ENCODE measurements at regions not wholly inside any gene's neighbourhood (a gene's known extent, or its start where the extent isn't known, plus 50 kb on each side); places are given as distances from the start of the nearest gene placed in this dataset.

GRCh38 chr1:113216664-113217063, 143.7 kb downstream of the LRIG2 start:
- Histone ChIP-seq H3K14ac (ENCODE audit: insufficient read depth, low read length) (no peak overlapping the region), H3K79me1 (ENCODE audit: insufficient read depth, low read depth, low read length, poor library complexity, severe bottlenecking) (no peaks in the 10 kb centered on the region), H3K4me2 (ENCODE audit: insufficient read depth, insufficient read length, low read length) (no peak overlapping the region), H3K56ac (ENCODE audit: insufficient read length, low read depth, low read length) (no peak overlapping the region), H3K23ac (ENCODE audit: insufficient read length, low read depth, low read length) (no peak overlapping the region), H3K23me2 (ENCODE audit: insufficient read length, low read depth, low read length, poor library complexity, severe bottlenecking) (no peaks in the 10 kb centered on the region), H3K27ac (ENCODE audit: insufficient read length, low read depth, low read length) (no peak overlapping the region), H3K4ac (ENCODE audit: low read depth, low read length) (no peak overlapping the region), H3K9me3 (ENCODE audit: control insufficient read depth, low read depth, low read length) (no peaks in the 10 kb centered on the region), H3K79me2 (ENCODE audit: insufficient read depth, low read length) (no peaks in the 10 kb centered on the region), H4K91ac (ENCODE audit: insufficient read length, low read depth, low read length) (no peak overlapping the region), H2BK15ac (ENCODE audit: low read depth, low read length) (no peak overlapping the region), H2BK5ac (ENCODE audit: insufficient read length, low read length) (no peak overlapping the region), H4K20me1 (ENCODE audit: control insufficient read depth, insufficient read depth, insufficient read length) (no peaks in the 10 kb centered on the region), H4K5ac (ENCODE audit: insufficient read length, low read depth, low read length) (no peak overlapping the region), H2BK120ac (ENCODE audit: low read depth, low read length, poor library complexity, severe bottlenecking) (no peak overlapping the region), H4K8ac (replicated peaks; ENCODE audit: insufficient read length, low read depth, low read length) (no peak overlapping the region), H3K27me3 (ENCODE audit: insufficient read depth, low read length) (no peaks in the 10 kb centered on the region), H3K18ac (ENCODE audit: insufficient read length, low read depth, low read length) (no peak overlapping the region), H3K4me1 (ENCODE audit: insufficient read depth, low read length) (peaks cover 3% of the 10 kb centered on the region; the same call in 1 of the 2 replicates), H2AK5ac (ENCODE audit: insufficient read length, low read length) (no peak overlapping the region), H3K9ac (ENCODE audit: extremely low read depth, insufficient read length, low read length) (no peak overlapping the region), H2BK12ac (ENCODE audit: insufficient read length, low read depth, low read length) (no peak overlapping the region), H2BK20ac (ENCODE audit: low read depth, low read length, poor library complexity, severe bottlenecking) (no peak overlapping the region), H2AFZ (ENCODE audit: low read length) (no peak overlapping the region), H3T11ph (ENCODE audit: low read length) (no peak overlapping the region)
- no peak for TF ChIP-seq CTCF (conservative IDR thresholded peaks at IDR 0.05)
- Mint-ChIP-seq H3K36me3 (ENCODE audit: insufficient read depth in 1 of 3, low read depth in 3 of 3) (peaks cover 4 to 31% (median 16%) of the 10 kb centered on the region in 3 experiments), H3K27me3 (ENCODE audit: low read depth) (peaks cover 3% of the 10 kb centered on the region), H3K4me3 (no peak overlapping the region), H3K4me1 (peaks cover 26% of the 10 kb centered on the region in 2 experiments), H3K27ac (no peak overlapping the region), H3K9me3 (peaks cover 24 to 27% of the 10 kb centered on the region in 2 experiments)
- no peak for DNase-seq
- WGBS (ENCODE audit: extremely low coverage, insufficient read length, low lambda C conversion rate), result no CpG with 5 or more reads among the region's 3 CpGs
